IPS-NIHi11 (cell line): ENCODE measurements at regions not wholly inside any gene's neighbourhood (a gene's known extent, or its start where the extent isn't known, plus 50 kb on each side); places are given as distances from the start of the nearest gene placed in this dataset.
"Not testable (repeated sequence)": the region's sequence is repeated elsewhere in the genome, so short reads cannot be mapped to it uniquely, and the experiment has no call there.

ENCODE experiments used
- DNase-seq: peaks from one replicate; pipeline ENCODE4 v3.0.0; 2012; ENCODE audit warnings: mixed read lengths, low spot score

DNA sequence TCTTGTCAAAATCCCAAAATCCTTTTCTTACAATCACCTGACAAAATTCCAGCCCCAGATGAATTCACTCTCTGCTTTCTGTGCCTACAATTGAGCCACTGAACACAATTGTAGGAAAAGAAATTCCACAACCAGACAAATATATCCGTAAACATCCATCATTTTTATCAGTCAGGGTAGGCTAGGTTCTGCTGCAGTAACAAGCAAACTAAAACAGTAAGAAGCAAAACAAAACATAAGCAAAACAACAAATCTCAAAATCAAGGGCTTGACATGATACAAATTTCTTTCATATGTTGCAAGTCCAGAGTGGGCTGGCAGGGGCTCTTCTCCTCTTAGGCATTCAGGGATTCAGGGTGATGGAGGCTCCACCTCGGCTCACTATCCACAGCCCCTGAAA is 114.2 kb upstream of the MAN2A1 start:
- no peak for DNase-seq

DNA sequence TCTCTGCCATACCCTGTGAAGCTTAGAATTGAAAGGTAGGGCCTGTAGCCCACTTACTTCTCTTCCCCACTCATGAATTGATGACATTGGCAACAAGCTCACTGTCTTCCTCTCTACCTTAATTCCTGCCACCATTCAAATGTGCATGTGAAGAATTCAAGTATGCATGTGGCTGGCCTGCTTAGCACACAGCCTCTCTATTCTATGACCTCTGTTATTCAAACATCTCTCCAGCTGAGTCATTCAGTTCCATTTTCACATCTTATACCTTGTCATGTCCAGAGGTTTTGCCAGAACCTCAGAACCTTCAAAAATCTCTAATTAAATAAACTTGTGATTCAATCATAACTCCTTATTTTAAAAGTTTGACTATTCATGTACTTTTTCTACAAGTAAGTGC is 114.7 kb upstream of the MAN2A1 start:
- no peak for DNase-seq

DNA sequence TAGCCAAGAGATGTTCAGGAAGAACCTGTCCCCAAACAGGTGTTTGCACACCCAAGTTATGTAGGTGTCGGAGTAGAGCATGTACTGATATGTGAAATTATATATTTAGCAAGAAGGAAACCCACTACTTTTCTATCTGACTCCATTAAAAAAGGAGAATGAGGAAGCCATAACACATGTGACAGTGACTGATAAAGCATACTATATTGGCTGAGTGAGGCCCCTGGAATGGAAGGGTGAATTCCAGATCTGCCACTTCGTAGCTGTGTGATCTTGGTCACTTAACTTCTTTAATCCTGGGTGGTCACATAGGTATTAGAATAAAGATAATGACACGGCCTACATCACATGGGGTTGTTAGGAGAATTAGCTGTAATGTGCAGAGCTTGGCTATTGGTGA is 116.0 kb upstream of the MAN2A1 start:
- no peak for DNase-seq

DNA sequence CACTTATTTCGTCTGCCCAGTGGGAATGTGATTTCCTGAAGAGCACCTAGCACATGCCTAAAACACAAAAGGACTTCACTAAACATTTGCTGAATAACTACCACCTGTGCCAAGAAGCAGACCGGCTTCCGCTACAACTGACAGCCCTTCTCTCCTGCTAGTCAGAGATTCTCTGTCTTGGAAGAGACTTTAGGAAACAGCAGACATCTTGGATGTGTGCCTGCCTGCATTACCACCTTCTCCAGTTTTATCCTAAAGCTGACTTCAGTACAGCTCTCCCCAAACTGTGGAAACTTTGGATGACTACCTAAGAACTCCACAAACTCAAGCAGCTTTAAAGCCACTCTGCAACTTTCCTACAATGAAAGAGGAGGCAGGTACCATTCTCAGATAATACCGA is 116.5 kb upstream of the MAN2A1 start:
- DNase-seq = no peak

DNA sequence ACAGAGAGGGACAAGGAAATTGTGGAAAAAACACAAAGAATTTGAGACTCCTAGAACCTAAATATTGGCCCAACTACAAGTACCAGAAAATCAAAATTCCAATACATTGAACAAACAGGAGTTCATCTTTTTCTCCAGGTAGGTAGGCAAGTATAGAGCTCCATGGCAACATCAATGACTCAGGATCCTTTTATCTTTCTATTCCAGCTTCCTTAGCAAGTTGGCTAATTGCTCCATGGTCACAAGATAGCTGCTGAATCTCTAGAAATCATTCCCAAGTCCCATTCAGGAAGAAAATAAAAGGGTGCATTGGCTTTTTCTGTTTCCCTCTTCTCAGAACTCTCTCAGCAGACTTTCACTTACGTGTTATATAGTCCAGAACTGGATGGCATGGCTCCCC is 117.9 kb upstream of the MAN2A1 start:
- no peak for DNase-seq

DNA sequence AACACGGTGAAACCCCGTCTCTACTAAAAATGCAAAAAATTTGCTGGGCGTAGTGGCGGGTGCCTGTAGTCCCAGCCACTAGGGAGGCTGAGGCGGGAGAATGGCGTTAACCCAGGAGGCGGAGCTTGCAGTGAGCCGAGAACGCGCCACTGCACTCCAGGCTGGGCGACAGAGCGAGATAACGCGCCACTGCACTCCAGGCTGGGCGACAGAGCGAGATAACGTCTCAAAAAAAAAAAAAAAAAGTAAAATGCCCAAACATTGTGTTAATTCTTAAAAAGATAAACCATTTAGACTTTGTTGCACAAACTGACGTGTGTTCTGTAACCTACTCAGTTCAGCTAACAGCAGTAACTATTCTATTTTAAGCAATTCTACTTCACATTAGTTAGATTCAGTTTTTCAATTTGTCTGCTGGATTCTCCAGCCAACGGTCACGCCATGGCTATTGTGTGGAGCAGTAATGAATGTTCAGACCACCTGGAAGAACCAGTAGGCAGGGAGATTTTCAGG is 119.3 kb upstream of the MAN2A1 start:
- no peak for DNase-seq

DNA sequence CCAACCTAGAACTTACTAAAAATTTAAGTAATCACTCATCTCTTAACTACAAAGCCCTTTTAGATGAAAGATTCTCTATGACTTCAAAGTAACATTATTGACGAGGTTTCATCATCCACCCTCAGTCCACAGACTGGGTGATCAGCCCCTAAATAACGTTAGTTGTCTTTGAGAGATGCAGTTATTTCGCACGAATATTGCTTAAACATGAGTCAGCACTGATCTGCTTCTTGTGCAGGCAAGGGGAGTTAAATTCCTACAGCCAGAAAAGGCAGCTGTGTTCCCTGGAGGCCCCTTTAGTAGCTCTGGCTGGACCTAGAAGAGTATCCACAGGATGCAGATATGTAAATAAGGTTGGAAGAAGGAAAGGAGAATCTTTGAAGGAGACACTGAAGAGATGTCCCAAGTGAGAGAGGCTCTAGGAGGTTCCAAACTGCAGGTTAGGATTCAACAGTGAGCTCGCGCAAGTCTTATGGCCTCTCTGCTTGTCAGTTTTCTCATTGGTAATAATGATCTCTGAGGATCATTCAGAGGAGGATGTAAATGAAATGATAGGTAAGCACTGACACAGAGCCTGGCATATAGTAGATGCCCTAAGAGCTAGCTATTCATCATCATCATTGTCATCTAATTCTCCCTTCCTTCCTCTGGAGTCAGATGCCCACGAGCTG is 122.2 kb upstream of the MAN2A1 start:
- DNase-seq = no peak

DNA sequence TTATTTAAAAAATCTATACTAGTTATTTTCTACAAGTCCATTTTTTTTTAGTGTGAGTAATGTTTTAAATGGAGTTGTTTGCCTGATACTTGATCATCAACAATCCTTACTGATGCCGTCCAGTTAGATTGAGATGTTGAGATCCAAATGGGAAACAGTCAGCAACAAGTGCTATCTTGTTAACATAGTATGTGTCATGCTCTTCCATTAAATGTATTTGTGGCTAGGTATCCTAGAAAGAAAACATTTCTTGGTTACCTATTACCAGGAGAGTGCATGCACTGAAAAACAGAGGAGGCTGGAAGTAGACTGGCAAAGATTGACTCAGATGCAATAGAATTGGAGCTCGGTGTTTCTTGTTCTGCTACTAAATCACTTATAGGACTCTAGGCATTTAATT is 123.4 kb upstream of the MAN2A1 start:
- no peak for DNase-seq

DNA sequence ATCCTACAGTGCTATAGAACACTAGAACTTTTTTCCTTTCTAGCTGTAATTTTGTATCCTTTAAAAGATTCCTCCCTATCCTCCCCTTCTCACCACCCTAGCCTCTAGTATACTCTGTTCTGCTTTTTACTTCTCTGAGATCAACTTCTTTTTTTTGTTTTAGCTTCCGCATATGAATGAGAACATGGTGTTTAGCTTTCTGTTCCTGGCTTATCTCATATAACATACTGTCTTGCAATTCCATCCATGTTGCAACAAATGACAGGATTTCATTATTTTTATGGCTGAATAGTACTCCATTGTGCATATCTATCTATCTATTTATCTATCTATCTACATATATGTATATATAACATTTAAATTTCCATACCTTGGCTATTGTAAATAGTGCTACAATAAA is 126.0 kb upstream of the MAN2A1 start:
- no peak for DNase-seq

DNA sequence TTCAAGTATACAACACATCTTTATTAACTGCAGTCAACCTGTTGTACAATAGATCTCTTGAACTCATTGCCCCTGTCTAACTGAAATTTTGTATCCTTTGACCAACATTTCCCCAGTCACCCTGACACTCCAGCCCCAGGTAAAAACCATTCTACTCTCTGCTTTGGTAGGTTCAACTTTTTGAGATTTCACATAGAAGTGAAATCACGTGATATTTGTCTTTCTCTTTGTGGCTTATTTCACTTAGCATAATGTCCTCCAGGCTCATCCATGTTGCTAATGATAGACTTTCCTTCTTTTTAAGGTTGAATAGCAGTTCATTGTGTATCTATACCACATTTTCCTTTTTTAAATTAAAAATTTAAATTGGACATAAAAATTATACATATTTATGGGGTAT is 126.5 kb upstream of the MAN2A1 start:
- no peak for DNase-seq

DNA sequence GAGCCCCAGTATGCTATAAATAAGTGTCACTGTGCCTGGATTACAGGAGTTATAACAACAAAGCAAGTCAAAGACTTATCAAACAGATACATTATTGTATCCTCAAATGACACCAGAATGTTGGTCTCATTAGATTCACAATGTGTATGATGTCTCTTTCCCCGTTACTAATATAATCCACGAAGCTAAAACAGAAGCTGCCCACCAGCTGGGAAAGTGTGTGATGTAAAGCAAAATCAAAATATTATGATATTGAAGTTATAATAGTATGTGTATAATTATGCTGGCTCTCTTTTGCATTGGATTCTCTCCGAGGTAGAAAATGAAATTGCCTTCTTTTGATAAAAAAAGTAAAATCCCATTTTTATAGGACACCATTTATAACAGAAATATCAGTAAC is 127.3 kb upstream of the MAN2A1 start:
- DNase-seq = no peak

DNA sequence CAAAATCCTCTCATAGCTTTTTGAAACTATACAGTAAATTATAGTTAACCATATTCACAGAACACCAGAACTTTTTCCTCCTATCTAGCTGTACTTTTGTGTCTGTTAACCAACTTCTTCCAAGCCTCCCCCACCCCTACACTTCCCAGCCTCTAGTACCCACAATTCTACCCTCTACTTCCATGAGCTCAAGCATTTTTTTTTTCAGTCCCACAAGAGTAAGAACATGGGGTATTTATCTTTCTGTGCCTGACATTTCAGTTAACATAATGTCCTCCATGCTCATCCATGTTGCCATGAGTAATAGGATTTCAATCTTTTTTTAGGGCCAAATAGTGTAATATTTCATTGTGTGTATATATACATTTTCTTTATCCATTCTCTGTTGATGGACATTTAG is 128.3 kb upstream of the MAN2A1 start:
- DNase-seq = no peak

DNA sequence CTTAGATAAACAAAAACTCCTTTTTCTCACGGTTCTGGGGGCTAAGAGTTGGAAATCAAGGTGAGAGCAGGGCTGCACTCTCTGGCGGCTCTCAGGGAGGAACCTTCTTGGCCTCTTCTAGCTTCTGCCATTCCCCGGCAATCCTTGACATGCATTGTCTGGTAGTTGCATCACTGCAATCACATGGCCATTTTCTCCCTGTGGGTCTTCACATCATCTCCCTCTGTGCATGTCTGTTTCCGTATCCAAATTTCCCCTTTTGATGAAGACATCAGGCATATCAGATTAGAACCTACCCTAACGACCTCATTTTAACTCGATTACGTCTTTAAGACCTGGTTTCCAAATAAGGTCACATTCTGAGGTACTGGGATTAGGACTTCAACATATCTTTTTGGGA is 129.2 kb upstream of the MAN2A1 start:
- no peak for DNase-seq

DNA sequence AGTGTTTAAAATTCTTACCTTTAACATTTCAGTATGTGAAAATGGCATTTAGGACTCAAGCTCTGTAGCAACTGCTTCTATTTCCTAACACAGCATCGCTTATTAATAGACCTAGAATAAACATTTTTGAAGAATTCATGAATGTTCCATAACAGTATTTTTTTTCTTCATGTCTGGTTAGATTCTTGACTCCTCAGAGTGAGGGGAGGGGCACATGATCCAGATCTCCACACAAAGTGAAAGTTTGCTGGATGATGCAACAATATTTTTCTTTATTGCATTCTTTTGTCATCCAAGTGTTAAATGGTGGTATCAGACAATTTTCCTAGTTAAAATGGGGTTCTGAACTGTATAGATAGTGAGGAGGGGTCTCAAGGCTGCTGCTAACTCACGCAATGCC is 130.8 kb upstream of the MAN2A1 start:
- no peak for DNase-seq

DNA sequence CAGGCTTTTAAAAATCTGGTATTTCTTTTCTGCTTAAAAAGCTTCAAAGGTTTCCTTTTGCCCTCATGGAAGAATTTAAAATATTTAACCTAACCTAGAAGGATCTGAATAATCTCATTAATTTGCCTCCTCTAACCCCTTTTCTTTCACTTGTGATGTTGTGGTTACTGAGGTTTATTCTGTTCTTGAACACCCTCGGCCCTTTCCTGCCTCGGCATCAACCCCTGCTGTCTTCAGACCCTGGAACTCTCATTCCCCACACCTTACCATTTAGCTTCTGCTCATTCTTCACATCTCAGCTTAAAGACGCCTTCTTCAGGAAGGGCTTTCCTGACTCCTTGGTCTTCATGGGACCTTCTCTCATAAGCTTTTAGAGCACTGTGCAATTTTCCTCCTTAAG is 131.4 kb upstream of the MAN2A1 start:
- no peak for DNase-seq

DNA sequence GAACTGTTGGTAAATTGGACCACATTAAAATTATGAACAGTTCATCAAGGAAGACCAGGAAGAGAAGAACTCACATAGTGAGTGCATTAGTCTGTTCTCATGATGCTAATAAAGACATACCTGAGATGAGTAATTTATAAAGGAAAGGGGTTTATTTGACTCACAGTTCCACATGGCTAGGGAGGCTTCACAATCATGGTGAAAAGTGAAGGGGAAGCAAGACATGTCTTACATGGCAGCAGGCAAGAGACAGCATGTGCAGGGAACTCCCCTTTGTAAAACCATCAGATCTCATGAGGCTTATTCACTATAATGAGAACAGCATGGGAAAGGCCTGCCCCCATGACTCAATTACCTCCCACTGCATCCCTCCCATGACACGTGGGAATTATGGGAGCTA is 135.9 kb upstream of the MAN2A1 start:
- no peak for DNase-seq

DNA sequence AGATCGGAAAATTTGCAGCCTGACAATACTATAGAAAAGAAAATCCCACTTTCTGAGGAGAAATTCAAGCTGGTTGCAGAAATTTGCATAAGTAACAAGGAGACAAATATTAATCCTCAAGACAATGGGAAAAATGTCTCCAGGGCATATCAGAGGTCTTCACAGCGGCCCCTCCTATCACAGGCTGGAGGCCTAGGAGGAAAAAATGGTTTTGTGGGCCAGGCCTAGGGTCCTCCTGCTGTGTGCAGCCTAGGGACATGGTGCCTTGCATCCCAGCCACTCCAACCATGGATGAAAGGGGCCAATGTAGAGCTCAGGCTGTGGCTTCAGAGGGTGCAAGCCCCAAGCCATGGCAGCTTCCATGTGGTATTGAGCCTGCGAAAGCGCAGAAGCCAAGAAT is 138.5 kb upstream of the MAN2A1 start:
- not testable (repeated sequence) for DNase-seq

DNA sequence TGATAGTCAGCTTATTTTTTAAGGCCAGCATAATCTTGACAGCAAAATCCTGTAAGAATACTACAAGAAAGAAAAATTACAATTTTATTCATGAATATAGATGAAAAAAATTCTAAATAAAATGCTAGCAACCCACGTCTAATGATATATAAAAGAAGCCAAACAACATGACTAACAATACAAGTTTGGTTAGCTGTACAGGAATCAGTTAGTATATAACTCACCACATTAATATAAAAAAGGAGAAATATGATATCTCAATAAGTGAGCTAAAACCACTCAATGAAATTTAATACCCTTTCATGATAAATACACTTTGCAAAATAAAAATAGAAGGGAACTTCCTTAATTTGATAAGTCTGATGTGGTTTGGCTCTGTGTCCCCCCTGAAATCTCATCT is 139.7 kb upstream of the MAN2A1 start:
- DNase-seq = no peak

DNA sequence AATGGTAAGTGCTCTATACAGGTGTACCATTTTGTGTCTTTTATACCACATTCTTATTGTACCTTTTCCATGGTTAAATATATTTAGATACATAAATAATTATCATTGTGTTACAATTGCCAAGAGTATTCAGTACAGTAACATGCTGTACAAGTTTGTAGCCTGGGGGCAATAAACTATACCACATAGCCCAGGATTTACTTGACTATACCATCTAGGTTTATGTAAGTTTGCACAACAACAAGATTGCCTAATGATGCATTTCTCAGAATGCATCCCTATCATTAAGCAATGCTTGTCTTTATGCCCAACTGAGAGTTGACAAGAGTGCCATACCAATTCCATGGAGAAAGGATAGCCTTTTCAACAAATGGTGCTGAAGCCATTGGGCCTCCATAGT is 136.7 kb upstream of the PJA2 start:
- DNase-seq = no peak

DNA sequence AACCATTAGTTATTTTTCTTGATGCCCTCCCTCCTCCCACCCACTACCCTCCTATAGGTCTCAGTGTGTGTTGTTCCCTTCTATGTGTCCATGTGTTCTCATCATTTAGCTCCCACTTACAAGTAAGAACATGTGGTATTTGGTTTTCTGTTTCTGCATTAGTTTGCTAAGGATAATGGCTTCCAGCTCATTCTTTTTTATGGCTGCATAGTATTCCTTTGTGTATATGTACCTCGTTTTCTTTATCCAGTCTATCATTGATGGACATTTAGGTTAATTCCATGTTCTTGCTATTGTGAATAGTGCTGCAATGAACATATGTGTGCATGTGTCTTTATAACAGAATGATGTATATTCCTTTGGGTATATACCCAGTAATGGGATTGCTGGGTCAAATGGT is 135.1 kb upstream of the PJA2 start:
- DNase-seq = not testable (repeated sequence)

DNA sequence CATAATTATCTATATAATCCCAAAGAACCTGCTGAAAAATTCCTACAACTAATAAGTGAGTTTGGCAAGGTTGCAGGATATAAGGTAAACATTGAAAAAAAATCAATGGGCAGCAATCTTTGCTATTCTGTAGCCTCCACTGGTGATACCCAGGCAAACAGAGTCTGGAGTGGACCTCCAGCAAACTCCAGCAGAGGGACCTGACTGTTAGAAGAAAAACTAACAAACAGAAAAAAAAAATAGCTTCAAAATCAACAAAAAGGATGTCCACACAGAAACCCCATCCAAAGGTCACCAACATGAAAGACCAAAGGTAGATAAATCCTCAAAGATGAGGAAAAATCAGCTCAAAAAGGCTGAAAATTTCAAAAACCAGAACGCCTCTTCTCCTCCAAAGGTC is 128.9 kb upstream of the PJA2 start:
- DNase-seq = not testable (repeated sequence)

DNA sequence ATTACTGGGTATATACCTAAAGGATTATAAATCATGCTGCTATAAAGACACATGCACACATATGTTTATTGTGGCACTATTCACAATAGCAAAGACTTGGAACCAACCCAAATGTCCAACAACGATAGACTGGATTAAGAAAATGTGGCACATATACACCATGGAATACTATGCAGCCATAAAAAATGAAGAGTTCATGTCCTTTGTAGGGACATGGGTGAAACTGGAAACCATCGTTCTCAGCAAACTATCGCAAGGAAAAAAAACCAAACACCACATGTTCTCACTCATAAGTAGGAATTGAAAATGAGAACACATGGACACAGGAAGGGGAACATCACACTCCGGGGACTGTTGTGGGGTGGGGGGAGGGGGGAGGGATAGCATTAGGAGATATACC is 125.3 kb upstream of the PJA2 start:
- DNase-seq = not testable (repeated sequence)

DNA sequence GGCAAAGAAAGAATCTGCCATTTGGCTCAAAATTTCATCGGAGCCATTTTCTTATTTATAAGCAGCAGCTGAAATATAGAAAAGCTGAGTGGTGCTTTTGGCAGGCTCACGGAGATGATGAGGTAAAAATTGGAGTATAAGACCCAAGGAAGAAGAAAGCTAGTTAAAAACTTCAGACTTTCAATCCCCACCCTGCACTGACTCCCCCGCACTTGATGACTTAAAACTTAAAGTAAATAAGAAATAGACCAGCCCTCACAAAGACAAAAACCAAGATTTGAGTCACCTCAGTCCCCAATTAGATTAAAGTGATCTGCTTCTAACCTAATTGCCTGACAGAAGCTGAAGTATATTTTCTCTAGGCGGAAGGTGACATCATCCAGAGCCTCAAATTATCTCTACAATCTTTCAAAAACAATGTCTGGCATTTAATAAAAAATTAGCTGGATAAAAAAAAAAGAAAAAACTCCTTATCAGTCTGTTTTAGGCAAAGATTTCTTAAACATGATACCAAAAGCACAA is 124.0 kb upstream of the PJA2 start:
- DNase-seq = no peak

DNA sequence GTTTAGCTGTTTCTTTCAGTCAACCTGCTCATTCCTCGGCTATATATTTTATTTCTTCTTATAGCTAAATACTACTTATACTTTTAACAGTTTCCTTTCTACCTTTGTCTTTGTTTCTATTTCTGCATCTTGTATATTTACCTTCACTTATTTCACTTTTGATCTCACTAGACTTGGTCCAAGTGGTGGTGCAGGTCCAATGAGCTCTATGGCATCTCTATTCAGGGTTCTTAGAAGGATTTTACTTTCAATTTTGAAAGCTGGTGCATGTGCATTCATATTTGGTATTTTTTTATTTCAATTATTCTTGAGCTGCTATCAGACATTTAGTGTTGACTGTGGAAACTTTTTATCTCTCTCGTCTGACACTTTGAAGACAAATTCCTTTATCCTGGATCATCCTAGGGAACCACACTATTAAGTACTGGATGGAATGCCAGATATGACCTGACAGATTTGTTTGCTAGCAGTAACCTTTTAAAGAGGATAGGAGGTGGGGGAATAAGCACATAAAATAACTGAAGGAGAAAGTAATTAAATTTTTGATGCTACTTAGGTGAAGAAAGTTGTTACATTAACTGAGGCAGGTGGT is 123.1 kb upstream of the PJA2 start:
- DNase-seq = no peak
